ENCODE measurements at regions not wholly inside any gene's neighbourhood (a gene's known extent, or its start where the extent isn't known, plus 50 kb on each side); places are given as distances from the start of the nearest gene placed in this dataset.
"Not testable (repeated sequence)": the region's sequence is repeated elsewhere in the genome, so short reads cannot be mapped to it uniquely, and the experiment has no call there.

DNA sequence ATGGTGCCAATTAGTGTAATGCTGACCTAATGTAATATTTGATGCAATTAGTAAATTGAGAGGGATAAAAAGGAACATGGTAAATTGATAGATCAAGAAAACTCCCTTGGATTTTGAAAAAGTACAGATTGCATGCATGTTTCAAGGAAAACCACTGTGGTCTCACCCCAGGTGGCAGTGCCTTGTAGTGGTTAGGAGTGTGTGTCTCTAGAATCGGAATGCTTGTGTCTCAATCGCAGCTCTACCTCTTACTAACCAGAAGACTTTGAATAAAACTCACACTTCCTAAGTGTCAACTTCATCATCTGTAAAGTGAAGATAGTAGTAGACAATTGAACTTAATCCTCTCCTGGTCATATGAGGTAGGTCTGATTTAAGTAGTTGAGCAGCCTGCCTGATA, 128.9 kb upstream of the GOT2 start:
- DNase-seq: no peak

DNA sequence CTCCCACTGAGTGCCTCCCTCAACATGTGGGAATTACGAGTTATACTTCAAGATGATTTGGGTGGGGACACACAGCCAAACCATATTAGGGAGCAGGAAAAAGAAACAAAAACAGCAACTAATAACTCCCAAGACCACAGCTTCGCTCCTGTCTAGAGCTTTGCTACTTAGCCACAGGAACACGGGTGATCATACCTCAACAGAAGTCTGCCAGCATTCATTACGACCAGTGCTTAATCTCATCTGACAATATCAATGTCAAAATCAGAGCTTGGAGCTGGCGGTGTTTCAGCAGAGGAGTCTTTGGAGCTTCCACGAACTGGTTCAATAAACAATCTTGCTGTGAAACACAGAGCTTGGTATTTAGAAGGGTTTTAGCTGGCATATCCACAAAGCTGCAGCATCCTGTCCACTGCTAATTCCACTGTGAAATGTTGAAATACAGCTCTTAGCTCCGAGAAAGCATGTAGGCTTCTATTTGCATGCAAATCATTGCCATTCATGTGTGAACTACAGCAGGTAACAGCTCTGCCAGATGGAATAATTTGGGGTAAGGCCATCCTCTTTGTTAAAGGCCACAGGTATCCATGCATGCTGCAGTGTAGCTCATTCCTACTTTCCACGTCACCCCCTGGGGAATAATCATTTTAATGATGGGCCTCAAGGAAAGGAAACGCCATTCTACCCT, 128.4 kb upstream of the GOT2 start:
- DNase-seq: no peak

DNA sequence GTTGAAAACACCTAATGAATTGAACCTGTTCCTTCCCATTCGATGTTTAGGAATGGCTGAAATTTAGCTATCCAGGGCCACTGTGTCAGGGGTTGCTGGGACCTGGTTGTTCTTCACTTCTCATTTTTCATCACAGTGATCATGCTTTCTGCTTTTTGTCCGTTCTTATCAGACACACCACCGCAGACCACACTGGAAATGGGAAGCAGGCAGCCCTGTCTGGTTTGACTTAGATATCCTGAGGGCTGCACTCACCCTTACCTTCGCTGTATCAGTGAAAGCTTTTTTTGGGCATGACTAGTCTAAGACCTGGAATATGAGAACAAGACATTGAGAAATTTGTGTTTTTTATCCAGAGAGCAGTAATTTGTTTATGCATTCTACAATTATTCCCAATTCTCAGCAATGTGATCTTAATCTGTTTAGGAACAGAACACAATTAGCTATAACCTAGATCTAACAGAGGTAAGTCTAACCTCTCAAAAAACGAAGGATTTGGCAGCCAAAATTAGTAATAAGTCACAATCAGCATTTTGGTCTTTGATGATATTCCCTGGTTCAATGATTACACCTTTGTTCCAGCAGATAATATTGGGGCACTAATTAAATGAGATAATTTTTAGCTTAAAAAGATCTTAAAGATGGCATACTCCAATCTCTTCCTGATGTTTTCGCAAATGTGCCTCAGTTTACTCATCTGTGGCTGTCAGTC, 126.0 kb upstream of the GOT2 start:
- DNase-seq: no peak

DNA sequence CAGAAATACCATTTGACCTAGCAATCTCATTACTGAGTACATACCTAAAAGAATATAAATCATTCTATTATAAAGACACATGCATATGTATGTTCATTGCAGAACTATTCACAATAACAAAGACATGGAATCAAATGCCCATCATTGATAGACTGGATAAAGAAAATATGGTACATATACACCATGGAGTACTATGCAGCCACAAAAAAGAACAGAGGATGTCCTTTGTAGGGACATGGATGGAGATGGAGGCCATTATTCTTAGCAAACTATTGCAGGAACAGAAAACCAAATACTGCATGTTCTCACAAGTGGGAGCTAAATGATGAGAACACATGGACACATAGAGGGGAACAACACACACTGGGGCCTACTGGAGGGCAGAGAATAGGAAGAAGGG, 124.5 kb upstream of the GOT2 start:
- DNase-seq: not testable (repeated sequence)

DNA sequence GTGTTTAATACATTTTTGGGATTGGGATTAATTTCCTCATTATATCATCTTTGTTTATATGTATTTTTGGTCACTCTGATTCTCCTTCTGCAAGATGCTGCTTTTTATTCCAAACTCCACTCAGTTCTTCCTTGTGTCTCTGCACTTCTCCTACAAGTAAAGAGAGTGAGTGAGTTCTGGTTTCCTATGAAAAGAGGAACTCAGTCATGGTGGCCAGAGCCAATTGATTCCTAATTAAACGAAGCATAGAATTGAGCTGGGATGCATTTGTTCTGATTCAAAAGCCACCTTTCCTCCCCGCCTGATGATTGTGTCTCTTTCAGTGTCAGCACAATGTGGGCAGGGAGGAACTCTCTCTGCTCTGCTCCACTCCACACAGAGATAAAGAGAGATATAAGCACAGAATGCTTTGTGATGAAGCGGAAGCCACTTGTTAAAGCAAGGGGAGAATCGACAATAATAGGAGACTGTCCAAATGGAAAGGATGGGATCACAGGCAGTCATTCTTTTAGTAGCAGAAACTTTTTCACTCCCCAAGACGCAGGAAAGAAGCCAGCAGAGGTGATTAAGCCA, 121.3 kb upstream of the GOT2 start:
- DNase-seq: no peak

DNA sequence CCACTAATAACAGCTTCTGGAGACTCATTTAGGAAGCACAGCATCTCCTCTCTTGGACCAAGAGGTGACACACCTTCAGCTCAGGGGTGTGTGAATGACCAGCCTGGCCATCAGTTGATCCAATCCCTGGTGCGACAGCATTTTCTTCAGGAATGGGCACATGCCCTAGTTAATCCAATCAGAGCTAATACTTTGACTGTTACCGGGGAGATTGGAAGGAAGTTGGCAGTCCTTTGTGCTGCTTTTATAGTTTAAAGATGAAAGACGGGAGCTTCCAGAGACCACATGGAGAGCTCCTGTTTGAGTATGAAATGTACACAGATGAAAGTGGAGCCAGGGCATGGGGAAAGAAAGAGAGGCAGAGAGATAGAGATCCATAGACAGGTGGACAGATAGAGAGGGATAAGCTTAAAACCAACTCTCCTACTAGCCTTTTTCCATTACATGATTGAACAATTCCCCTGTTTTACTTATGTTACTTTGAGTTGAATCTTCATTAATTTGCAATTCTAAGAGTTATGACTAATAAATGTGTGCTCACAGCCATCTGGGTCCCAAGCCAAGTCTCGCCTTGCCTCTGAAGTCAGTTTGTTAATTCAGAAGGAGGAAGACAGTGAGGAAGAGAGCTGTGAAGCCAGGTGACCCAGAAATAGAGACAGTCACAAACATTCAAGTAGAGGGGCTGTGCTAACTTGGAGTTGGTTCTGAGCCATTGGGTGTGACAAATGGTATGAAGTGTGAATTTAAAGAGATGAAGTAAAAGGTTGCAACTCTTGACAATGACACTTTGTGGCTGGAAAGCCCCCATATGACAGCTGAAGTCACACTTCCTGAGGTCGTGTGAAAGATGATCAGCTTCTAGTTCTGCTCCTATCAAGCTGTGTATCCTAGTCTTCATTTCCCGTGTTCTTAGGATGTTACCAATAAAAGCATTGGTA, 120.0 kb upstream of the GOT2 start:
- no peak for DNase-seq

DNA sequence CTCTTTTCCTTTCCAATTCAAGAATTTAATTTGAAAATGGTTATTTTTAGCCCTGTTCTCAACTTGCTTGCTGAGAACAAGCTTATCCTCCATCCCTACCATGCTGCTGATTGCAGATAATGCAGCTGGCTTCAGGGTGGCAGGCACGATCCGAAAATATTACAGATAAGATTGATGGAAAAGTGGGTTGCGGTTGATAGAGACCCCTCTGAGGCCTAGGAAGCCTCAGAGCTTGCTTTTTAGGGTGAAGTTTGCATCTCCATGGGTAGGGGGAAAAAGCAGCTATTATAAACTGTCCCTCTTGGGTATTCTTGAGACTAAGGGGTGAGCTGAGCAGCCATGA, 116.5 kb upstream of the GOT2 start:
- DNase-seq: no peak

DNA sequence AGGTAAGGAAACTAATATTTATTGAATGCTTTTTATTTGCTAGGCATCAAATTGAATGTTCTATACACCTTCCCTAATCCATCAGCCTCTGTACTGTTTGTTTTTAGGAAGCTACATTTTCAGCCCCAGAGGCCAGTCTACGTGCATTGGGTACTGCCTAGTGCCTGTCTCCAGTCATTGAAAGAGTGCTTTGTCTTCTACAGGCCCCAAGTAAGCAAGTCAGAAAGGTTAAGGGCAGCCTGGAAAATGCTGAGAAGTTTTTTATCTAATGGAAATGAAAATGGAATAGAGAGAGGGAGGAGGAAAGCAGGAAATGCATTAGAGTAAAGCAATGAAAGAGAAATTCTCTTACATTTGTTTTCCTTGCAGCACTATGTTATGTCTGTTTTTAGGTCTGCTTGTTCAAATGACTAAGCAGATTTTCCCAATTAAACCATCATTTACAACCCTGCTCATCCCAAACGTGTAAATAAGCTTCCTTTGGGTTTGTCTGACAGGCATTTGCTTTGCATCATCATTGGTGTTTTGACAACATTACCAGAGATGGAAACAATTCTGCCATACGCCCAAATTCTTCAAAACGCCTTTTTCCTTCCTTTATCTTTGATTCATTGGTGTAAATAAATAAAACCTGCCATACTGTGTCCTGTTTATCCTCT, 116.0 kb upstream of the GOT2 start:
- no peak for DNase-seq

DNA sequence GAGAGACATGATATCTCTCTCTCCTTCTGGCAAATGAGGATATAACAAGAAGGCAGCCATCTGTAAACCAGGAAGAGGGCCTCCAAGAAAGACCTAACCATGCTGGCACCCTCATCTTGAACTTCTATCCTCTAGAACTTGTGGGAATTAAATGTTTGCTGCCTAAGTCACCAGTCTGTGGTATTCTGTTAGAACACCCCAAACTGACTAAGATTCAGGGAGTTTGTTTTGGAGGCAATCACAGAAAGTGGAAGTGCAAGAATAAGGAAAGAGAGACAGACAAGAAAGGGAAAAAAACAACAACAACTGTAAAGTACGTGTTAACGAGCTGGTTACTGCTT, 114.5 kb upstream of the GOT2 start:
- no peak for DNase-seq

DNA sequence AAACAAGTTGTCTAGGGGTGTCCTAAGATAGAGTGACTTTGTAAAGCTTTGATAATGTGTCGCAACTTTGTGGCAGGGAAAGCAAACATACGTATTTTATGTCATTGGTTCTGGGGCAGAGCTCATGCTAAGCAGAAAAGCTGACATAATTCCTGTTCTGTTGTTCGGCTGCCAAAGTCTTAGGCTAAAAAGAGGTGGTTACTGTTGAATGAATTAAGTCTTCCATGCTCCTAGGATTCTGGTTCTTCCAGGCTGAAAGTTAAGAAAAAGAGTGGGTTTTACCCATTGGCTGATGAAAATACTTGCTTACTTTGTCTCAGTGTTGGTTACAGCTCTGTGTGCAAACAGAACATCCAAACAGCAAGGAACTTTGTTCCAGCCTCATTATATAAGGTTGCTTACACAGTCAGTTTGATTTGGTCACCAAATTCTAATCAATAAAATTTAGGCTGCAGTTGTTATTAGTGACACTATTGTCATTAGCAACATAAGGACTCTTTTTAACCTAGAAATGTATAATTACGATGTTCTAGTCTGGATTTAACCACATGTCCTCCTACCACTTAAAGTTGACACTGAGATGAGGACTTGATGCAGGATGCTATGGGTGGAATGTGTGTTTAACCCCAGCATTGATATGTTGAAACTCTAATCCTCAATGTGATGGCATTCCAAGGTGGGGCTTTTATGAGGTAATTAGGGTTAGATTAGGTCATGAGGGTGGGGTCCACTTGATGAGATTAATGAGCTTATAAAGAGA, 114.0 kb upstream of the GOT2 start:
- DNase-seq: no peak

DNA sequence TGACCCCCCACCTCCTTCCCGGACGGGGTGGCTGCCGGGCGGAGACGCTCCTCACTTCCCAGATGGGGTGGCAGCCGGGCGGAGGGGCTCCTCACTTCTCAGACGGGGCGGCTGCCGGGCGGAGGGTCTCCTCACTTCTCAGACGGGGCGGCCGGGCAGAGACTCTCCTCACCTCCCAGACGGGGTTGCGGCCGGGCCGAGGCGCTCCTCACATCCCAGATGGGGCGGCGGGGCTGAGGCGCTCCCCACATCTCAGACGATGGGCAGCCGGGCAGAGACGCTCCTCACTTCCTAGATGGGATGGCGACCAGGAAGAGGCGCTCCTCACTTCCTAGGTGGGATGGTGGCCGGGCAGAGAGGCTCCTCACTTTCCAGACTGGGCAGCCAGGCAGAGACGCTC, 112.1 kb upstream of the GOT2 start:
- not testable (repeated sequence) for DNase-seq

DNA sequence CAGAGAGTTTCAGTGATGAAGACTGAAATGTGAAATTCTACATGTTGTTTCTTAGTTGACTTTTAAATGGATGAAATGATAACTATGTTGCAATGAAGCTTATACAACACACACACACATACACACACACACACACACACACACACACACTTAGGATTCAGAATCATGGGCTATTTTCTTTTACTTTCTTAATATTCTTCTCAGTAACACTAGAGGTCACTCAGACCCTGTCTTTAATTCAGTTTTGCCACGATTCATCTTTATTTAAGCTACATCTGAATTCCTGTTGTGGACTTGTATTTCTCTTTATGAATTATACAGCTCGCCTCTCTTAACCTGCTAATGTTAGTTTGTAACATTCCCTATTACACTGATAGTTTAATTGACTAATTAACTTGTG, 109.6 kb upstream of the GOT2 start:
- DNase-seq: no peak

DNA sequence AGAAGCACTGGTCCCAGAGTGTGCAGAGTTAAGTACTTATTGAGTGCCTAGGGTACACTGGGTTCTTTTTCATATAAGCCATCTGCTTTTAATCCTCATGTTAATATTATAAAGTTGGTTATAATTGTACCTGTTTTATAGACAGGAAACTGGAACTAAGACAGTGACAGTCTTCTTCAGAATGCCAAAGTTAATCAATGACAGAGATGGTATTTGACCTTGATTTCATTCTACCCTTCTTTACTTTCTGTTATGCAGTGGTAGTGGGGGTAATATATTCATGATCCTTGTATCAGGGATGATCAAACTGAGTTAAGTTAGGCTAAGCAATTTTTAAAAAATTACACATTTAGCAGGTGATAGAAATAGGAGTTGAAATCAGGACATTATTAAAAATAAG, 108.6 kb upstream of the GOT2 start:
- no peak for DNase-seq

DNA sequence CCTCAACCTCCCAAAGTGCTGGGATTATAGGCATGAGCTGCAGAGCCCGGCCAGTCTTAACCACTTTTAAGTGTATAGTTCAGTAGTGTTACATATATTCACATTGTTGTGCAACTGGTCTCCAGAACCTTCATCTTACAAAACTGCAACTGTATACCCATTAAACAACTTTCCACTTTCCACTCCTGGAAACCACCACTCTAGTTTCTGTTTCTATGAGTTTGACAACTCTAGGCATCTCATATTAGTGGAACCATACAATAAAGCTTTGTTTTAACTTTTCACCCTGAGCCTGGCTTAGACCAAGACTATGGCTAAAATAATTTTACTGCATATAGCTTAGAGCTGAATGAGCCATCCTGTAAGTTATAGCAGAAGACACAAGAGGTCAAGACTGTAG, 108.0 kb upstream of the GOT2 start:
- no peak for DNase-seq

DNA sequence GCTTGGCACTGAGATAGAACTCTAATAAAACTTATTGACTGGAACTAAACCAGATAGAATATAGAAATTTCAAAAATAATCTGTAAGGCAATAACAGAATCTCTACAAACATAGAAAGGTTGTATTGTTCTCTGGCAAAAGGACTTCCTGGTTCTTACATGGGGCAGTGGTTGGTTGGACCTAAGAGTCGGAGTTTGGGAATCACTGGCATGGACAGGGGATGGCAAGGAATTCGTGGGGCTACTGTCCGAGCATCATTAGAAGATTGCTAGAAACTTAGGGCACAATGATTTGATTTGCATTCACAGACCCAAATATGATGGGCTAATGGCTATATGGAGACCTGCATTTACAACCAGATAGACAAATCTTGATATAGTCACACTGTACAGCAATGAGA, 103.8 kb upstream of the GOT2 start:
- no peak for DNase-seq

DNA sequence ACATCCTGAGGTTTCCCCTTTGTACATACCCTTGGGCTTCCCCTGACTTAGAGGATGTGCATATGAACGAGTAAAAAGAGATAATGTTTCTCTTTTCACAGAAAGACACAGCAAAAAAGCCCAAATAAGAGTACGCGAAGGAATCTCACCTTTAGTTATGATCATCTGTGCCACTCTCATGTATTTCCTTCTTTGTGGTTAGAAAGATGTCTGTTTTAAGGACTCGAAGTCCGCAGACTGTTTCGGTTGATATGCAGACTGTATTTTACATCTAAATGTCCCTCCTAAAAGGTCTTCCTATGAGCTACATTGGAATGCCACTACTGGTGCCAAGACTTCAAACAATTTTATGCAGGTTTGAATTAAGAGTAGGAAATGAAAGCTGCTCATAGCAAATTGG, 102.3 kb upstream of the GOT2 start:
- no peak for DNase-seq

DNA sequence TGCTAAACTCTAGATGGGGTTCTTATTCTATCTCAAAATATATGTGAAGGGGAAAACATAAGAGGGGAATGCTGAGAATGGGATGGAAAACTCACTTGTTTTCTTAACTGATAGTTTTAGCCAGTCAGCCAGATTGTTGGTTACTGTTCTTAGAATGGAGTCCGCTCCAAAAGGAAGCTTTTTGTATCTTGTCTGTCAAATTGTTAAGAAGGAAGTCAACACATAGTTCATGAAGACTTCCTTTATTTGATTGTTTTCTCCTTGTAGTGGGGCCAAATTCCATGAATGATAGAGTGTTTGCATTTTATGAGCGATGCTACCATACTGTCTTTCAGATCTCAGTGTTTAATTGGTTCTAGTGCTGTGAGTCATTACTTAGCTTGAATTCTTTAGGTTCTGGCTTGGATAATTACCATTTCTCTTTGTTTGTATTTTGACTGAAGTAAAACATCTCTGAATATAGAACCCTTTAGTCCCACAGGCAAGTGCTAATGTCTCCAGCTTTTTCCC, 98.3 kb upstream of the GOT2 start:
- DNase-seq: no peak

DNA sequence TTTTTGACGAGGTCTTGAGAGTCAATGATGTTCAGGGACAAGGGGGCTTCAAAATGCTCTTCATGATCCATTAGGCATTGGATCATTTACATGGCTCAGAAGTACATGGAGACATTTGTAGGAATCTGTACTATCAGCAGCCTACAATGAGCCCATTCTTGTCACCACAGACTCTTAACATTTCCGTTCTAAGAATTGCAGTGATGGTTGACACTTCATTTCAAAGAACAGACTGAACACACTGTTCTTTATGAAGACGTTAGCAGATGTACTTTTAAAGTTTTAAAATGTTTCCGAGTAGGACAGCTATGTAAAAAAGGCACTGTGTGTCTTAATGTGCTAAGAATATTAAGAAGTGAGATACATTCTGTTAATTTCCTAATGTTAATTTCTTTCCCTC, 97.3 kb upstream of the GOT2 start:
- DNase-seq: no peak

DNA sequence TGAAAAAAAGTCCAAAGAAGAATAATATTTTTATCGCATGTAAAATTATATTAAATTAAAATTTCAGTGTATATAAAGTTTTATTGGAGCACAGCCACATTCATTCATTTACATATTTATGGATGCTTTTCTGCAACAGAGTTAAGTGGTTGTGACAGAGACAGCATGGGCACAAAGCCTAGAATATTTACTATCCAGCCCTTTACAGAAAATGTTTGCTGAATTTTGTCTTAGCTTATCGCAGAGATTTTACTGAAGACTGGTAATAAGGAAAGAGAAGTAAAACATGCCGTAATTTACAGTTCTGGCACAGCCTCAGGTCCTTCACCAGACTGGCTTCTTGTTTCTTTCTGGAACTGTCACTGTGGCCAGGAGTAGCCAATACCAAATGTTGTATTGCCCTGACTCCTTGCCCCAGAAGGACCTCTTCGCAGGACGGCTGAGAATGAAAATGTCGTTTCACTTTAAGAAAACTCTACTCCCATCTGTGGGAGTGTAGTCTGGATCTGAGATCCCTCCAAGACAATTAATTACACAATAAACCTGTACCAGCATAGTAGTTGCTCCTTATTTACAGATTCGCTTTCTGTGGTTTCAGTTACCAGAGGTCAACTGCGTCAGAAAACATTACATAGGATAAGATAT, 94.9 kb upstream of the GOT2 start:
- no peak for DNase-seq

DNA sequence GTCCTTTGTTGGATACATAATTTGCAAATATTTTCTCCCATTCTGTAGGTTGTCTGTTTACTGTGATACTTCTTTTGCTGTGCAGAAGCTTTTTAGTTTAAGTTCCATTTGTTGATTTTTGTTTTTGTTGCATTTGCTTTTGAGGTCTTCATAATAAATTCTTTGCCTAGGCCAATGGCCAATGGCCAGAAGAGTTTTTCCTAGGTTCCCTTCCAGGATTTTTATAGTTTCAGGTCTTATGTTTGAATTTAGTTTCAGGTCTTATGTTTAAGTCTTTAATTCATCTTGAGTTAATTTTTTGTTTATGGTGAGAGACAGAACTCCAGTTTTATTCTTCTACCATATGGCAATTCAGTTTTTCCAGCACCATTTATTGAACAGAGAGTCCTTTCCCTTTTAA, 90.1 kb upstream of the GOT2 start:
- DNase-seq: no peak

DNA sequence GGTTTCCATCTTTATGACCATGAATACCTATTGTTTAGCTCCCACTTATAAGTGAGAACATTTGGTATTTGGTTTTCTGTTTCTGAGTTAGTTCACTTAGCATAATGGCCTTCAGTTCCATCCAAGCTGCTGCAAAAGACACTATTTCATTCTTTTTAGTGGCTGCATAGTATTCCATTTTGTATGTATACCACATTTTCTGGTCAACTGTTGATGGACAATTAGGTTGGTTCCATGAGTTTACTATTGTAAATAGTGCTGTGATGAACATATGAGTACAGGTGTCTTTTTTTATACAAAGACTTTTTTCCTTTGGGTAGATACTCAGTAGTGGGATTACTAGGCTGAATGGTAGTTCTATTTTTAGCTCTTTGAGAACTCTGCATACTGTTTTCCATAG, 87.8 kb upstream of the GOT2 start:
- DNase-seq: no peak

DNA sequence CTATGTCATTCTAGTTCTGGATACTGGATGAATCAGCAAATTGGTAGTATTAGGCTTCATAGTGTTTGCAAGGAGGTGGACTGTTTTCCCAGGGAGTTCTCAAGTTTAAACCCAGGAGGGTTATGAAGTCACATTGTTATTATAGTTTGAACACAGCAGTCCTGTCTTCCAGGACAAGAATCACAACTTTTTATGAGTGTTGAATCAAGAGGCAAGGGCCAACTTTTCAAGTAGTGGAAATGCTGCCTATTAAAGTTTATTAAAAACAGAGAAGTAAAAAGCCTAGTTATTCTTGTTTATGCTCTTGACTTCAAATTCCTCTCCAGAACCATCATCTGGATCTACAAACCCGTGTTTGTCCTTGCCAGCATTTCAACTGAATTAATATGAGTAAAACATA, 86.3 kb upstream of the GOT2 start:
- no peak for DNase-seq

Data from DMS153 (cell line).